ENCODE measurements at regions not wholly inside any gene's neighbourhood (a gene's known extent, or its start where the extent isn't known, plus 50 kb on each side); places are given as distances from the start of the nearest gene placed in this dataset.

GRCh38 chr16:5826332-5826731, 728.7 kb upstream of the EEF2KMT start:
- POLR2A ChIA-PET (ENCODE audit: unreplicated experiment) = no interaction called here

More at GRCh38 chr16:5826332-5826731, 728.7 kb upstream of the EEF2KMT start:
- intact Hi-C loops (cut with micrococcal nuclease) = no loop called here
- ATAC-seq (ENCODE audit: low read depth) (no peak), DNase-seq (no peak)
- Histone ChIP-seq H2AK9ac (replicated peaks; ENCODE audit: low read depth, low read length, poor library complexity) (no peak overlapping the region), H2AFZ (replicated peaks; ENCODE audit: low read length, poor library complexity) (no peak overlapping the region), H2BK5ac (ENCODE audit: low read depth, low read length, poor library complexity, severe bottlenecking) (no peak overlapping the region), H3K79me1 (ENCODE audit: low read depth in 1 of 2, low read length in 2 of 2) (no peaks in the 10 kb centered on the region), H3K23ac (ENCODE audit: low read depth, low read length) (no peak overlapping the region), H3K27me3 (ENCODE audit: control insufficient read depth, insufficient read depth, low read length) (no peaks in the 10 kb centered on the region), H2BK15ac (ENCODE audit: low read depth, low read length) (no peak overlapping the region), H3K9me3 (ENCODE audit: control insufficient read depth, insufficient read depth, low read length) (peaks cover 14% of the 10 kb centered on the region; the same call in 1 of the 2 replicates), H2BK120ac (ENCODE audit: low read depth, low read length) (no peak overlapping the region), H3K4ac (ENCODE audit: low read depth, low read length) (no peak overlapping the region), H4K91ac (ENCODE audit: insufficient read depth, low read depth, low read length) (no peak overlapping the region), H3K9ac (ENCODE audit: low read depth, low read length) (no peak overlapping the region), H4K8ac (ENCODE audit: low read depth in 2 of 2, low read length in 2 of 2) (no peak overlapping the region), H2BK20ac (ENCODE audit: low read depth, low read length) (no peak overlapping the region), H3K27ac (ENCODE audit: insufficient read depth, low read length) (no peak overlapping the region), H3K36me3 (ENCODE audit: control insufficient read depth, insufficient read depth, low read length) (no peaks in the 10 kb centered on the region), H4K20me1 (ENCODE audit: insufficient read depth, low read length) (no peaks in the 10 kb centered on the region), H2AK5ac (ENCODE audit: low read depth, low read length) (no peak overlapping the region), H3K18ac (ENCODE audit: low read depth, low read length) (no peak overlapping the region), H3K14ac (replicated peaks; ENCODE audit: low read depth, low read length) (no peak overlapping the region), H4K5ac (ENCODE audit: low read depth, low read length) (no peak overlapping the region), H3K56ac (ENCODE audit: extremely low read depth, insufficient read depth, low read length) (no peak overlapping the region), H3K4me2 (ENCODE audit: low read depth, low read length) (no peak overlapping the region), H3K9me1 (ENCODE audit: insufficient read depth, low read length) (no peaks in the 10 kb centered on the region), H3K4me1 (ENCODE audit: control insufficient read depth, insufficient read depth, low read length) (no peaks in the 10 kb centered on the region), H3K4me3 (ENCODE audit: insufficient read depth, low read depth, low read length) (no peak overlapping the region)
- WGBS, 2 experiments (ENCODE audit: extremely low coverage in 2 of 2, insufficient read length in 1 of 2) = no CpG with 5 or more reads among the region's 1 CpG
- in situ Hi-C loops (cut with MboI; ENCODE audit: low sequenced_read_pairs) = loop anchor here (25.0 kb wide), 1 partner anchor 111 kb away; no protein-coding TSS in a partner anchor
- no peak for TF ChIP-seq RFX5 (IDR thresholded peaks at IDR 0.05; ENCODE audit: low read depth, low read length)
- CTCF ChIA-PET = no interaction called here
- no TSS peak for BruUV-seq (replicated peaks)
- dilution Hi-C loops (cut with HindIII; ENCODE audit: low sequenced_read_pairs, unreplicated experiment) = no loop called here
